ENCODE measurements at regions not wholly inside any gene's neighbourhood (a gene's known extent, or its start where the extent isn't known, plus 50 kb on each side); places are given as distances from the start of the nearest gene placed in this dataset.

GRCh38 chr5:5632678-5633077, 210.2 kb downstream of the ICE1 start:
- no peak overlapping the region for H3K56ac ChIP-seq (ENCODE audit: insufficient read length, low read depth, low read length)
- no peak overlapping the region for H2BK5ac ChIP-seq (ENCODE audit: insufficient read length, low read length)
- H4K20me1 ChIP-seq (ENCODE audit: control insufficient read depth, insufficient read depth, insufficient read length) = no peaks in the 10 kb centered on the region
- peaks cover 0 to 8% (median 0%) of the 10 kb centered on the region in 3 experiments; a peak in 5 of 7 replicates for H3K36me3 Mint-ChIP-seq (ENCODE audit: insufficient read depth in 1 of 3, low read depth in 3 of 3)
- H3K23me2 ChIP-seq (ENCODE audit: insufficient read length, low read depth, low read length, poor library complexity, severe bottlenecking) = no peaks in the 10 kb centered on the region
- no peak overlapping the region for H3K27ac Mint-ChIP-seq
- no peaks in the 10 kb centered on the region for H3K79me2 ChIP-seq (ENCODE audit: insufficient read depth, low read length)
- no peak overlapping the region for H2AFZ ChIP-seq (ENCODE audit: low read length)
- no CpG with 5 or more reads among the region's 2 CpGs for WGBS (ENCODE audit: extremely low coverage, insufficient read length, low lambda C conversion rate)
- TF ChIP-seq CTCF (conservative IDR thresholded peaks at IDR 0.05) = no peak
- H3K4me2 ChIP-seq (ENCODE audit: insufficient read depth, insufficient read length, low read length) = no peak overlapping the region
- no peak overlapping the region for H3K23ac ChIP-seq (ENCODE audit: insufficient read length, low read depth, low read length)
- no peak overlapping the region for H3K18ac ChIP-seq (ENCODE audit: insufficient read length, low read depth, low read length)
- no peak overlapping the region for H4K8ac ChIP-seq (replicated peaks; ENCODE audit: insufficient read length, low read depth, low read length)
- H3T11ph ChIP-seq (ENCODE audit: low read length) = no peak overlapping the region
- H3K14ac ChIP-seq (ENCODE audit: insufficient read depth, low read length) = no peak overlapping the region
- H2BK120ac ChIP-seq (ENCODE audit: low read depth, low read length, poor library complexity, severe bottlenecking) = no peak overlapping the region
- no peak overlapping the region for H3K4ac ChIP-seq (ENCODE audit: low read depth, low read length)
- H2BK15ac ChIP-seq (ENCODE audit: low read depth, low read length) = no peak overlapping the region
- H3K4me3 Mint-ChIP-seq = no peak overlapping the region
- H3K27me3 Mint-ChIP-seq (ENCODE audit: low read depth) = peaks cover 5% of the 10 kb centered on the region
- no peak overlapping the region for H2BK20ac ChIP-seq (ENCODE audit: low read depth, low read length, poor library complexity, severe bottlenecking)
- H3K79me1 ChIP-seq (ENCODE audit: insufficient read depth, low read depth, low read length, poor library complexity, severe bottlenecking) = no peaks in the 10 kb centered on the region
- H3K27ac ChIP-seq (ENCODE audit: insufficient read length, low read depth, low read length) = no peak overlapping the region
- peaks cover 7 to 14% of the 10 kb centered on the region in 2 experiments; a peak in 3 of 4 replicates for H3K4me1 Mint-ChIP-seq
- H2AK5ac ChIP-seq (ENCODE audit: insufficient read length, low read length) = no peak overlapping the region
- no peaks in the 10 kb centered on the region for H3K4me1 ChIP-seq (ENCODE audit: insufficient read depth, low read length)
- no peak overlapping the region for H3K9ac ChIP-seq (ENCODE audit: extremely low read depth, insufficient read length, low read length)
- no peak for DNase-seq
- H4K91ac ChIP-seq (ENCODE audit: insufficient read length, low read depth, low read length) = no peak overlapping the region
- H3K9me3 ChIP-seq (ENCODE audit: control insufficient read depth, low read depth, low read length) = no peaks in the 10 kb centered on the region
- peaks cover 0 to 10% of the 10 kb centered on the region in 2 experiments; a peak in 4 of 5 replicates for H3K9me3 Mint-ChIP-seq
- no peaks in the 10 kb centered on the region for H3K27me3 ChIP-seq (ENCODE audit: insufficient read depth, low read length)
- H4K5ac ChIP-seq (ENCODE audit: insufficient read length, low read depth, low read length) = no peak overlapping the region
- H2BK12ac ChIP-seq (ENCODE audit: insufficient read length, low read depth, low read length) = no peak overlapping the region
